ENCODE measurements at regions not wholly inside any gene's neighbourhood (a gene's known extent, or its start where the extent isn't known, plus 50 kb on each side); places are given as distances from the start of the nearest gene placed in this dataset.
A peak's percentile ranks its signal among the peaks of the same experiment; 100 is the strongest.

DNA sequence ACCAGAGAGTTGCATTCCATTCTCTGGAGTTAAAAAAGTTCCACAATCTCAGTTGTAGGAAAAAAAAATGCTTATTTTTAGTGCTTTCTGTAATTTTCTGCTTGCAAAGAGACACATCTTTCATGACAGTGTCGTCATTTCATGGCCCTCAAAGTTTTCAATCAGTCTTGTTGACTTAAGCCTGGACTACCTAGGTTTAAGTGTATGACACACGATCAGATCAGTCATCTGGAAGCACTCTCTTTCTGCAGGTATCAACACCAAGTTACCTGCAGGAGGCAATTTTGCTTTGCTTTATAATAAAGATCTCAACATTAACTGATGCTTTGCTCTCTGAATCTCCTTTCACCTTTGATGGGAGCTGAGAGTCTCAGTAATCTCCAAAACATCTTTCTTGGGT, 251.6 kb downstream of the BCAT1 start:
- Histone ChIP-seq H3K36me3 (replicated peaks; ENCODE audit: low read depth, low read length) (peaks cover 30% of the 10 kb centered on the region), H3K9me3 (ENCODE audit: insufficient read depth, low read length) (peaks cover 12% of the 10 kb centered on the region), H3K79me2 (ENCODE audit: low read length) (no peaks in the 10 kb centered on the region), H3K4me1 (ENCODE audit: low read length) (peaks cover 71% of the 10 kb centered on the region), H3K27ac (ENCODE audit: low read length) (peak overlapping the region; percentile 29), H3K9ac (ENCODE audit: low read length) (no peak overlapping the region; the same call in 1 of the 2 replicates), H4K20me1 (ENCODE audit: insufficient read depth, low read length) (no peaks in the 10 kb centered on the region), H3K27me3 (ENCODE audit: low read depth, low read length) (no peaks in the 10 kb centered on the region), H3K4me3 (ENCODE audit: low read length) (no peak overlapping the region), H3K4me2 (ENCODE audit: low read length) (peak overlapping the region; percentile 29), H2AFZ (ENCODE audit: low read depth, low read length) (peak overlapping the region; percentile 15)
- TF ChIP-seq EZH2phosphoT487 (IDR thresholded peaks at IDR 0.05; ENCODE audit: low read depth): no peak
- TF ChIP-seq CTCF (IDR thresholded peaks at IDR 0.05; ENCODE audit: low read depth, low read length): no peak

- Histone ChIP-seq H3K4me3 (ENCODE audit: low read length) (no peak overlapping the region), H3K27me3 (ENCODE audit: low read depth, low read length) (no peaks in the 10 kb centered on the region), H3K9me3 (ENCODE audit: insufficient read depth, low read length) (peaks cover 12% of the 10 kb centered on the region), H4K20me1 (ENCODE audit: insufficient read depth, low read length) (no peaks in the 10 kb centered on the region), H3K27ac (ENCODE audit: low read length) (no peak overlapping the region), H3K4me2 (ENCODE audit: low read length) (no peak overlapping the region), H3K79me2 (ENCODE audit: low read length) (no peaks in the 10 kb centered on the region), H3K4me1 (ENCODE audit: low read length) (peaks cover 69% of the 10 kb centered on the region), H2AFZ (ENCODE audit: low read depth, low read length) (no peak overlapping the region), H3K9ac (ENCODE audit: low read length) (no peak overlapping the region), H3K36me3 (replicated peaks; ENCODE audit: low read depth, low read length) (peaks cover 29% of the 10 kb centered on the region)
- TF ChIP-seq CTCF (IDR thresholded peaks at IDR 0.05; ENCODE audit: low read depth, low read length): no peak
- no peak for TF ChIP-seq EZH2phosphoT487 (IDR thresholded peaks at IDR 0.05; ENCODE audit: low read depth)
These were observed 252.1 kb downstream of the BCAT1 start for GRCh38 chr12:24696800-24697199.

GRCh38 chr12:24695657-24696329, 253.1 kb downstream of the BCAT1 start:
- TF ChIP-seq CTCF (IDR thresholded peaks at IDR 0.05; ENCODE audit: low read depth, low read length) (no peak), EZH2phosphoT487 (IDR thresholded peaks at IDR 0.05; ENCODE audit: low read depth) (no peak)
- Histone ChIP-seq H3K9me3 (ENCODE audit: insufficient read depth, low read length) (peaks cover 6% of the 10 kb centered on the region), H3K4me2 (ENCODE audit: low read length) (no peak overlapping the region; the same call in 1 of the 2 replicates), H3K27ac (ENCODE audit: low read length) (peak overlapping the region; percentile 4; the same call in 1 of the 2 replicates), H3K4me1 (ENCODE audit: low read length) (peaks cover 59% of the 10 kb centered on the region), H2AFZ (ENCODE audit: low read depth, low read length) (0 out of 2 replicates have a peak overlapping the region, but pooled peaks have one; percentile 37), H4K20me1 (ENCODE audit: insufficient read depth, low read length) (no peaks in the 10 kb centered on the region), H3K79me2 (ENCODE audit: low read length) (no peaks in the 10 kb centered on the region), H3K9ac (ENCODE audit: low read length) (no peak overlapping the region), H3K27me3 (ENCODE audit: low read depth, low read length) (no peaks in the 10 kb centered on the region), H3K4me3 (ENCODE audit: low read length) (no peak overlapping the region), H3K36me3 (replicated peaks; ENCODE audit: low read depth, low read length) (peaks cover 19% of the 10 kb centered on the region)

- Histone ChIP-seq H3K27me3 (ENCODE audit: low read depth, low read length) (no peaks in the 10 kb centered on the region), H2AFZ (ENCODE audit: low read depth, low read length) (no peak overlapping the region), H3K4me1 (ENCODE audit: low read length) (peaks cover 52% of the 10 kb centered on the region), H3K79me2 (ENCODE audit: low read length) (no peaks in the 10 kb centered on the region), H3K4me3 (ENCODE audit: low read length) (no peak overlapping the region), H3K9me3 (ENCODE audit: insufficient read depth, low read length) (no peaks in the 10 kb centered on the region), H3K27ac (ENCODE audit: low read length) (no peak overlapping the region), H3K36me3 (replicated peaks; ENCODE audit: low read depth, low read length) (peaks cover 12% of the 10 kb centered on the region), H3K4me2 (ENCODE audit: low read length) (no peak overlapping the region), H3K9ac (ENCODE audit: low read length) (no peak overlapping the region), H4K20me1 (ENCODE audit: insufficient read depth, low read length) (no peaks in the 10 kb centered on the region)
- no peak for TF ChIP-seq CTCF (IDR thresholded peaks at IDR 0.05; ENCODE audit: low read depth, low read length)
- no peak for TF ChIP-seq EZH2phosphoT487 (IDR thresholded peaks at IDR 0.05; ENCODE audit: low read depth)
These were observed 253.8 kb downstream of the BCAT1 start for GRCh38 chr12:24695103-24695502.

Measured in OCI-LY3 (cell line).